ENCODE measurements at regions not wholly inside any gene's neighbourhood (a gene's known extent, or its start where the extent isn't known, plus 50 kb on each side); places are given as distances from the start of the nearest gene placed in this dataset.
"Not testable (repeated sequence)": the region's sequence is repeated elsewhere in the genome, so short reads cannot be mapped to it uniquely, and the experiment has no call there.

DNA sequence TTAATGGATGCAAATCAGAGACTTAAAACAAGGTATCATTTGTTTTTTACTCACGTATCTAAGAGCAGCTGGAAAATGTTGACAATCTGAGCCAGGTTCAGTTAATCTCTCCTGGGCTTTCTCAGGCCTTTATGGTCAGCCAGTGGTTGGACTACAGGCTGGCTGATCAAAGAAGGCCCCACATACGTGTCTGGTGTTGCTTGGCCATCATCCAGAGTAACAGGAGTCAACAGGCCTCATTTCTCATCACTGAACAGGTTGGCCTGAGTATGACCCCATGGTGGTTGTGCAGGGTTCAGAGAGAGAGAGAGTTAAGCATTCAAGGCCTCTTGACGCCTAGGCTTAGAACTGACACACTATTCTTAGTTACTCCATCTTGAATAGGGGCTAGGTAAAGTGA lies 97.0 kb upstream of the VLDLR start:
- no peak for DNase-seq

DNA sequence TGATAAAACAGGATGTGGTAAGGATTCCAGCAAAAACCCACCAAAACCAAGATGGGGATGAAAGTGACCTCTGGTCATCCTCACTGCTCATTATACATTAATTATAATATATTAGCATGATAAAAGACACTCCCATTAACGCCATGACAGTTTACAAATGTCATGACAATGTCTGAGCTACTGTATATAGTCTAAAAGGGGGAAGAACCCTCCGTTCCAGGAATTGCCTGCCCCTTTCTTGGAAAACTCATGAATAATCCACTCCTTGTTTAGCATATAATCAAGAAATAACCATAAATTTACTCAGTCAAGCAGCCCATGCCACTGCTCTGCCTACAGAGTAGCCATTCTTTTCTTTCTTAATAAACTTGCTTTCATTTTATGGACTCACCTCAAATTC lies 96.4 kb upstream of the VLDLR start:
- DNase-seq, result no peak

DNA sequence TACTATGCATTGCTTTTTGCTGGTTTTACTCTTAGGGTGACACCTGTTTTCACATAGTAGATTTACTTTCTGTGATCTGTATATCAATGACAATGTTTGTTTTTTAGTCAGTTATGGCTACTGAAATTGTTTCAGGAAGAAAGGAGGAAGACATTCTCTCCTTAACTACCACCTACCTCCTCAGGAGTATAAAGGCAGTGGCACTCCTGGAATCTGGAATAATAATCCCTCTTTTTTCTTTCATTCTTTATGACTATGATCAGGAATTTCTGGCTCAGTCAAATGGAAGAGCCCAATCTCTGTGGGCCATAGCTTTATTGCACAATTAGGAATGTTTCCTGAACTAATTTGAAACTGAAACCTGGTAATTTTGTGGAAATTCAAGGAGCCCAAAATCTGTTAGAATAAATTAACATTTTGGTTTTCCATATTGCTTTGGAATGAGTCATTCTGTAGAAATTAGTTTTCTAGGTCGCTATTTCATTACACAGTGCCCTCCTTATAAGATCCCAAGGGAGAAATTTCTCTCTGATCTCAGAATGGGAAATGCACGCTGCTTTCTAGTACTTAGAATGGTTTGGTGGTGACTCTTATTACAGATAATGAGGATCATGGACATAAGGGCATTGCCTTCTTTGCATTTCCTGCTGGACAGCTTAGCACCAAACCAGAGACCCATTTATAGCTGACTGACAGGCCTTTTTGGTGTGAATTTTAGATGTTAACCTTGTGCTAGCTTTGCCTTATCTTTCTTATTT lies 95.3 kb upstream of the VLDLR start:
- no peak for DNase-seq

DNA sequence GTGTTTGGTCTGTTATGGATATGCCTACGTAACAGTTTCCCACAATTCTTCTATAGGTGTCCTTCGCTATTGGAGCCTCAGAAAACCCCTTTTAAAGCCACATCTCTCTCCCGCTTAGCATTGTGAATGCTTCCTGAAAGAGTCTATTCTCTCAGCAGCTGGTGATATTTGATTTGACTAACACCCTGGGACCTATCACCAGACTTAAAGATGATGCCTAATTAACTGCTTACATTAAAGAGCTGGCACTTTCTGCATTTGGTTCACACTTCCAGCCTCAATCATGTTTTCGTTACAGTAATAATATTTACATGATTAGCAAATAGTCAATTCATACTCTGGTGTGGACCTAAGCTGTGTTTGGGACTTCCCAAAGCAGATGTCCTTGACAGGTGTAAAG lies 90.1 kb upstream of the VLDLR start:
- DNase-seq, result no peak

DNA sequence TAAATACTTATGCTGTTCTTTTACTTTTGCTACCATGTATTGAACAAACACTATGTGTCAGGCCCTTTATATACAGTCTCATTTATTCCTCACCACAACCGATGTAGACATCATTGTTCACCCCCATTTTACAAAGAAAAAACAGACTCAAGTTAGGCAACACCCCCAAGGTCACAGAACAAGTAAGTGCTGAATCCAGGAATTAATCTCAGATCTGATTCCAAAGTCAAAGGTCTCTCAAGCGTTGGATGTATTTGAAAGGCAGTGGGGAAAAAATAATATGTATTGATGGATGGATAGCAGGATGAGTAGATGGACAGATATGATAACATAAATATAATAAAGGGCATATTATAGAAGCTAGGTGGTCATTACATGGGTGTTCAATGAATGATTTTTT lies 85.1 kb upstream of the VLDLR start:
- DNase-seq, result no peak

DNA sequence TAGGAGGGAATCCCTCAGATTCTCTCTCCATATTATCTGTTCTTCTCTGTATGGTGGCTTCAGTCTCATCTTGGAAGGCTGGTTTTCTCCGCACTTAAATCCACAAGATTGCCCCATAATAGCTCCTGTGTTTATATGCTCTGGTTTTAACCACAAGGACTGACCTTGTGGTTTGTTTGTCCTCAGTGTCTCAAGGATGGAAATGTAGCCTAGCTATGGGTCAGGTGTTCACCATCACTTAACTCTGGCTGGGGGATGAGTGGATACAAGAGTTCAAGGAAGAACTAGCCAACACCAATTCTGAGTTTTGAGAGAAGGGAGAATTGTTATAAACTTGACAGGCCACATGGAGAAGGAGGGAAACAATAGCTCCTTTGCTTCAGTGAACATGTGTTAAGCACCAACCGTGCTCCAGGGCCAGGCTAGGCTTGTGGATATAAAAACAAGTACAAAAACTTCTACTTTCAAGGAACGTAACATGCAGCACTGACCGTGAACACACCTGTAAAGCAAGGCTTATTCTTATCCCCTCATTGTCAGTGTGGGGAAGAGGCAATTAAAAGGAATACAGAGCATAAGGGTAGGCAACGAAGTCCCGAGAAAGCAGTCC lies 75.6 kb upstream of the VLDLR start:
- no peak for DNase-seq

DNA sequence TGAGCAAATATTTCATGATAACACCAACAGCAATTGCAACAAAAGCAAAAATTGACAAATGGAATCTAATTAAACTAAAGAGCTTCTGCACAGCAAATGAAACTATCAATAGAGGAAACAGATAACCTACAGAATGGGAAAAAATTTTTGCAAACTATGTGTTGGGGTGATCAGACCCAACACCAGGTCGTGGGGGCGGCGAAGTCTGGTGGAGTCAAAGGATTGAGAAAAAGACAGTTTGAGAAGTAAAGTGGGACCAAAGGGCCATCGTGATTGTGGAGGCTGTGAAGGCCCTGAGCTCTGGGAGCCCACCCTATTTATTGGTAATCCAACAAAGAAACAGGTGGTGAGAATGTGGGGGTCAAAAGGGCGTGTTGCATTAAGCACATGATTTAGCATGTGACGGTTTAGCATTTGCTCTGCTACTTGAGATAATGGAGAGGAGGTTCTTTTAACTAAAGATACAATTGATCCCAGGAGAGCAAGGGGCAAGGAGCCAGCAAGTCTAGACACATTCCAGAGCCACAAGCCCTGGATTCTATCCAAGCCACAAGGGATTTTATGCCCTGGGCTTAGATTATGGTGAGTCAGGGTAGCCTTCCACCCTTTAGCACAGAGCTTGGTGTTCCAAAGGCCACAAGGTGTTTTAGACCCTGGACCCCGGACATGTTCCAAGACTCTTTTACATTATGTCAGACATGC lies 65.5 kb upstream of the VLDLR start:
- not testable (repeated sequence) for DNase-seq

DNA sequence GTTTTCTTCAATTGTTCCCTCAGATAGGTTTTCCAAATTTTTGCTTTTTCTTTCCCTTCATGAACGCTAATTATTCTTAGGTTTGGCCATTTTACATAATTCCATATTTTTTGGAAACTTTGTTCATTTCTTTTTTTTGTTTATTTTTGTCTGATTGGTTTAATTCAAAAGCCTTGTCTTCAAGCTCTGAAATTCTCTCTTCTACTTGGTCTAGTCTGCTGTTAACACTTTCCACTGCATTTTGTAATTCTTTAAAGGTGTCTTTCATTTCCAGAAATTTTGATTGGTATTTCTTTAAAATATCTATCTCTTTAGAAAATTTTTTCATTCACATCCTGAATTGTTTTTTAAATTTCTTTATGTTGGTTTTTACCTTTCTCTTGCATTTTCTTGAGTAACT lies 63.9 kb upstream of the VLDLR start:
- no peak for DNase-seq

DNA sequence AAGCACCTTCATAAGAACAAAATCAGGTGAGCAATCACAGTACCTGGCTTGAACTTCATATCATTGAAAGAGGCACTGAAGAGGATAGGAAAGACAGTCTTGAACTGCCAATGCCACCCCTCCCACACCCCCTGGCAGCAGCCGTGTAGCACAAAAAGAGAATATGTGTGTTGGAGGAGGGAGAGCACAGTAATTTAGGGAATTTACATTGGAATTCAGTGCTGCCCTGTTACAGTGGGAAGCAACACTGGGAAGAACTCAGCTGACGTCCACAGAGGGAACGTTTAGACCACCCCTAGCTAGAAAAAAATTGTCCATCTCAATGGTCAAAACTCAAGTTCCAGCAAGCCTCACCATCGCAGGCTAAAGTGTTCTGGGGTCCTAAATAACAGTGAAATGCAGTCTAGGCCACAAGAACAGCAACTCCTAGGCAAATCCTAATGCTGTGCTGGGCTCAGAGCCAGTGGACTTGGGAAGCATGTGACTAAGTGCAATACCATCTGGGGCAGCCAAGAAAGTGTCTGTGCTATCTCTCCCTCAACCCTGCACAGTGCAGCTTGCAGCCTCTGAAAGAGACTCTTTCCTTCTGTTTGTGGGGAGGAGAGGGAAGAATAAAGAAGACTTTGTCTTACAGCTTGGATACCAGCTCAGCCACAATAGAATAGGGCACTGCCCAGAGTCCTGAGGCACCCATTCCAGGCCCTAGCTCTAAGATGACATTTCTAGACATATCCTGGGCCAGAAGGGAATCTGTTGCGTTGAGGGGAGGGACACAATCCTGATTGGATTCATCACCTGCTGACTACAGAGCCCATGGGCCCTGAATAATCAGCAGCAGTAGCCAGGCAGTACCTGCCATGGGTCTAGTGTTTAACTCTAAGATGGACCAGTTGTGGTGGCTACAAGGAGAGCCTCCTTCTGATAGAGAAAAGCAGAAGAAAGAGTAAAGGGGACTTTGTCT lies 62.1 kb upstream of the VLDLR start:
- no peak for DNase-seq

DNA sequence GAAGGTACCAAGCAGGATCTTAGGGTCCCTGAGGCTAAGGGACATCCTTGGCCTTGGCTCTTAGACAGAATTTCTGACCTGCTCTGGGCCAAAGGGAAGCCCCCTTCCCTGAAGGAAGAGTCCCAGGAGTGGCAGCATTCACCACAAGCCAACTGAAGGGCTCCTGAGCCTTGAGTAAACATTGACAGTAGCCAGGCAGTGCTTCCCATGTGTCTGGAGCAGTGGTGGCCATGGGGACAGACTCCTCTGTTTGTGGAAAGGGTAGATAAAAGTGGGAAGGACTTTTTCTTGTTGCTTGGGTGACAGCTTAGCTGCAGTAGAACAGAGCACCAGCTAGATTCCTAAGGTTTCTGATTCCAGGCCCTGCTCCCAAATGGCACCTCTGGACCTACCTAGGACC lies 61.4 kb upstream of the VLDLR start:
- no peak for DNase-seq

DNA sequence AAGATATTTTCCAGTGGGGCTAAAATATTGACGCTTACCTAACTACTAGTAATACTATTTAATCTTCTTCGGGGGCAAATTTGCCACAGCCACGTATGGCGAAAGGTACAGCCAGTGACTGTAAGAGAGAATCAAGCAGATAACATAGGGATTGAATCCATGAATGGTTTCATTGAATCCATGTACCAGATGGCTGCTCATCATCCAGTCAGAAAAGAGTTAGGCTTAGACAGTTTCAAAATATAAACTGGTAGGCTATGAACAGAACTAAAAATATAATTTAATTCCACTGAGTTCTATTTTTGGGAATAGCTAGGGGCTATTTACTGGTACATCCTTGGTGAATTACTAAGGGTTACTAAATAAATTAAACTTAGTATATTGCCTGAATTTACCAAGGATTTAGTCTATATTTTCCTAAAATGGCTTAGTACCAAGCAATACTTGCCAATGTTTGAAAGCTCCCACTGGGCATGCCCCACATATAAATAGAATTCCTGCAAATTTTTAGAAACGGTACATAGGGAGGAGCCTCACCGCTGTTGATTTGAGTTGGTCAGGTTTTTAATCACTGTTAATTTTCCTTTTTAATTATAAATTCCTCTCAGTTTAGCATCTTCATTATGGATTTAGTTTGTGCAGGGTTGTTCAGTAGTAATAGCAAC lies 55.8 kb upstream of the VLDLR start:
- no peak for DNase-seq

DNA sequence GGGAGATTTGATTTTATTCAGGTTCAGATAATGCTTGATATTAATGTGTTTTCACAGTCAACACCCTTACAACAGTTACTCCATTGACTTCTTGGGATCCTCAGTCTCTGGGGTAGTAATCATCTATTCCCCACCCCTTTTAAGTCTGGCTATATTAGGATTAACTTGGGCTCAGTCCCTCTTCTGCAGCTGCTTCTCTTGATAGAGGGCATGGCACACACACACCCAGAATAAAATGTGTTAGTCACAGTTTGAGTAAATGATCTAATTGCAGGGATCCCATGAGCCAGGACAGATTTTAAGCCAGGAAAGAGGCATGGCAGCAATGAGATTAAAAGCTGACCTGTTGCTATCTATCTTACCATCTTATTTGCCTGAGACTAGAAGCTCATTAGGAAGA lies 53.7 kb upstream of the VLDLR start:
- DNase-seq, result no peak

DNA sequence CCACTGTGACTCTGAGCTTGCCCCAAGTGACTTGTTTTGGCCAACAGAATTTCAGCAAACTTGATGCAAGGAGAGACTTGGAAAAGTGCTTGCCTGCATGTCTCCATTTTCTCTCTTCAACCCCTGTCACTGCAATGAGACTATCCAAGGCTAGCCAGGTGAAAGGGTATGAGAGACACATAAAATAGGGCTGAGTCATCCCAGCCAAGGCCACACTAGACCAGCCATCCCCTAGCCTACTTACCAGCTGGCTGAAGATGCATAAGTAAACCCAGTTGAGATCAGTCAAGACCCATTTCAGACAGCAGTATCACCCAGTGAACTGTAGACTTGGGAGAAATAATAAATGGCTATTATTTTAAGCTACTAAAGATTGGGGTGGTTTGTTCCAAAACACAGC lies 52.9 kb upstream of the VLDLR start:
- DNase-seq, result no peak

DNA sequence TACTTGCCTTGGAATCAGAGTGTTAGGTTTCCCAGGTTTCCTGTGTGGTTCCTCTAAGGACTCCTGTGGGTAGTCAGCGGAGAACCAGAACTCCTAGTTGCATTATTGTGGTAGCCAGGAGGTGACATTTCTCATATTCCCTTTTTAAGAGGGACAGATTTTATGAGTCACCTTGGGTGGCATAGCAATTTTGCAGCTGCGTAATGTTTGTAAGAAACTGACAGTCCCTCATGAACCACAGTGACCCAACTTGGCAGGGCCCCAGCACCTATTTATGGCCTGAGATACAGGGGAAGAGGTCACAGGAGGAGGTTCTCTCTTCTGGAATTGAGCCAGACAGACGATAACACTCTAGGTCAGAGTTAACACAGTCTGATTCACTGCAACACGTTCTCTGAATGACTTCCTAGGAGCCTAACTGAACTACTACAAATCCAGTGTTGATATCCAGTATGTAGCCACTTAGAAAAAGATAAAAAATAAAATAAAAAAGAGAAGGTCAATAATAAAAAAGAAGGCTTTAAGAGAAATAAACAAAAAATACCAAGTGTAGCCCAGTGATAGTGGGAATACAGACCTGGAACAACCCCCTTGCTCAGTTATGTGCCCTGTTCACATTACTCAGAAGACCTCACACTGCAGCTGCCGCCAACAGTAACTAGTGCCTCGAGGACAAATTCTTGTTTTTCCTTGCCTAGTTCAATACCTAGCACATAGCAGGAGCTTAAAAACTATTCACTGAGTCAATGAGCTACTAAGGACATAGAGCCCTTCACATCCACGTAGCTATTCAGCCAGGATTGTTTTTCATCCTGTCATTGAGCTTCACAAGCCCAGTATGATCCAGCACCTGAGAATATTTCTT lies 50.7 kb upstream of the VLDLR start:
- DNase-seq, result peak; percentile 11
